OCI-LY3 (cell line): ENCODE measurements at regions not wholly inside any gene's neighbourhood (a gene's known extent, or its start where the extent isn't known, plus 50 kb on each side); places are given as distances from the start of the nearest gene placed in this dataset.

Experiments
- H2AFZ ChIP-seq: fragments of 200-600, 300-600 bp; shearing (Covaris generic); 2 replicates; pipeline ENCODE4 v1.6.0; 2014; ENCODE audit warnings: antibody characterized with exemption, low read depth, low read length
- H3K27ac ChIP-seq: fragments of 200-600, 300-600 bp; sonication (generic); 2 replicates; pipeline ENCODE4 v1.5.1; 2014; ENCODE audit warnings: mild to moderate bottlenecking, low read length, moderate library complexity, mixed read lengths
- H3K27me3 ChIP-seq: fragments of 200-600, 300-600 bp; sonication (generic); 2 replicates; pipeline ENCODE4 v1.6.1; 2014; ENCODE audit warnings: low read depth, low read length, mixed read lengths
- H3K36me3 ChIP-seq: fragments of 200-600, 300-600 bp; sonication (generic); replicated peaks from 2 replicates; pipeline ENCODE3; 2014; ENCODE audit warnings: low read depth, low read length, mixed read lengths
- H3K4me1 ChIP-seq: fragments of 300-600, 200-600 bp; sonication (generic); 2 replicates; pipeline ENCODE4 v1.6.1; 2014; ENCODE audit warnings: low read length, mixed read lengths
- H3K4me2 ChIP-seq: fragments of 200-600, 300-600 bp; sonication (generic); 2 replicates; pipeline ENCODE4 v1.6.1; 2014; ENCODE audit warnings: low read length, mixed read lengths
- H3K4me3 ChIP-seq: fragments of 300-600, 200-600 bp; sonication (generic); 2 replicates; pipeline ENCODE4 v1.5.1; 2014; ENCODE audit warnings: antibody characterized with exemption, mild to moderate bottlenecking, low read length, moderate library complexity
- H3K79me2 ChIP-seq: fragments of 300-600, 200-600 bp; shearing (Covaris generic); 2 replicates; pipeline ENCODE4 v1.6.1; 2014; ENCODE audit warnings: mild to moderate bottlenecking, low read length, mixed read lengths
- H3K9ac ChIP-seq: fragments of 300-600, 200-600 bp; shearing (Covaris generic); 2 replicates; pipeline ENCODE4 v1.6.0; 2014; ENCODE audit warnings: mild to moderate bottlenecking, low read length, moderate library complexity
- H3K9me3 ChIP-seq: fragments of 200-600, 300-600 bp; shearing (Covaris generic); 2 replicates; pipeline ENCODE4 v1.6.1; 2014; ENCODE audit warnings: low read length, mixed read lengths; ENCODE audit not compliant: insufficient read depth
- H4K20me1 ChIP-seq: fragments of 200-600, 300-600 bp; sonication (generic); 2 replicates; pipeline ENCODE4 v1.6.1; 2016; ENCODE audit warnings: low read length, mixed read lengths; ENCODE audit not compliant: insufficient read depth
- EZH2phosphoT487 ChIP-seq: fragments of 200-600 bp; shearing (Covaris generic); IDR thresholded peaks from 2 replicates; pipeline ENCODE4 v1.6.1; 2018; ENCODE audit warnings: antibody characterized with exemption, mixed run types, low read depth
- TF ChIP-seq, protein P1 (sequence below): fragments of 200-600, 300-600 bp; sonication (generic); IDR thresholded peaks from 2 replicates; pipeline ENCODE4 v1.5.1; 2014; ENCODE audit warnings: antibody characterized with exemption, low read length, low read depth

DNA sequence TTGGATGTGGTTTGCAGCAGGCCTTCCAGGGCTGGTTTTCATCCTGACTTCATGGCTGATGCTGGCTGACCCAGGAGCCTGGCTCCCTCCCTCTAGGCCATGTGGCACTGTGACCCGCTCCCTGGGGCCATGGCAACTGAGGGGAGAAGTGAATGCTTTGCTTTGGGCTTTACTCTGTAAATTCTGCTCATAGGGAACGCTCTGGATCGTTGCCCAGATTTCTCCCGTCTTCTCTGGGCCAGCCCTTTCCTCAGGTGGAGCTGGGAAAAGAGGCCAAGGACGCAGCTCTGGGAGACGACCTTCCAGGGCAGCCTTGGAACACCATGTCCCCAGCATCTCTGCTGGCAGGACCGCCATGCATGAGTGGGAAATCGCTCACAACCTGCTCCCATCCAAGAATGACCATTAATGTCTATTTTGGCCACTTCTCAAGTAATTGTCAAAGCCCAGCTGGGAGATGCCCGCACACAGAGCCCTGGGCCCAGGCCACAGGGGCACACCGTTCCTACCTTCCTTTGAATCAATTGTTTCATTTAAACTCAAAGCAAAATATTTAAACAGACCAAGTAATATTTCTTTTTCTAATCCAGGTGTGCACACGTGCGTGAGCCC, 321.8 kb downstream of the TEX29 start:
- no peaks in the 10 kb centered on the region for H3K27me3 ChIP-seq
- no peak overlapping the region for H3K9ac ChIP-seq
- H3K4me3 ChIP-seq = no peak overlapping the region
- no peaks in the 10 kb centered on the region for H3K36me3 ChIP-seq
- no peak overlapping the region for H3K4me2 ChIP-seq
- no peaks in the 10 kb centered on the region for H3K79me2 ChIP-seq
- no peaks in the 10 kb centered on the region for H3K4me1 ChIP-seq
- no peaks in the 10 kb centered on the region for H4K20me1 ChIP-seq
- no peak overlapping the region for H2AFZ ChIP-seq
- H3K9me3 ChIP-seq = no peaks in the 10 kb centered on the region
- H3K27ac ChIP-seq = no peak overlapping the region
- TF ChIP-seq EZH2phosphoT487 = no peak
- TF ChIP-seq, protein P1, sequence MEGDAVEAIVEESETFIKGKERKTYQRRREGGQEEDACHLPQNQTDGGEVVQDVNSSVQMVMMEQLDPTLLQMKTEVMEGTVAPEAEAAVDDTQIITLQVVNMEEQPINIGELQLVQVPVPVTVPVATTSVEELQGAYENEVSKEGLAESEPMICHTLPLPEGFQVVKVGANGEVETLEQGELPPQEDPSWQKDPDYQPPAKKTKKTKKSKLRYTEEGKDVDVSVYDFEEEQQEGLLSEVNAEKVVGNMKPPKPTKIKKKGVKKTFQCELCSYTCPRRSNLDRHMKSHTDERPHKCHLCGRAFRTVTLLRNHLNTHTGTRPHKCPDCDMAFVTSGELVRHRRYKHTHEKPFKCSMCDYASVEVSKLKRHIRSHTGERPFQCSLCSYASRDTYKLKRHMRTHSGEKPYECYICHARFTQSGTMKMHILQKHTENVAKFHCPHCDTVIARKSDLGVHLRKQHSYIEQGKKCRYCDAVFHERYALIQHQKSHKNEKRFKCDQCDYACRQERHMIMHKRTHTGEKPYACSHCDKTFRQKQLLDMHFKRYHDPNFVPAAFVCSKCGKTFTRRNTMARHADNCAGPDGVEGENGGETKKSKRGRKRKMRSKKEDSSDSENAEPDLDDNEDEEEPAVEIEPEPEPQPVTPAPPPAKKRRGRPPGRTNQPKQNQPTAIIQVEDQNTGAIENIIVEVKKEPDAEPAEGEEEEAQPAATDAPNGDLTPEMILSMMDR = no peak

DNA sequence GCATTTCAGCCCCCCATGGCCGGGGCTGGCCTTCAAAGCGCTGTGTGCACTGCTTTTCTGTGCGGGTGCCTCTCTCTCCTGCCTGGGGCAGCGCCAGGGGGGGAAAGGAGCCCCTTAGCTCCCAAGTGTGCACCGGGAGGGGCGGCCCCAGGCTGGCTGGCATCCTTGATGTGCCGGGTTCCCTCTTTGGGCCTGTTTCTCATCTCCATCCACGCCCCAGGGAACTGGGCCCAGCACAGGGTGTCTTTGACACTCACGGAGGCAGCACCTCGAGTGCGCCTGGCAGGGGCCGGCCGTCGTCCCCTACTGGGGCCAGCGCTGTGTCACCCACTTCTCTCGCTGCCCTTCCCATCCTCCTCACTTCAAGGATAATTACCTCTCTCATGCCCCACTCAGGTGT, 324.3 kb downstream of the TEX29 start:
- Histone ChIP-seq H3K9me3 (no peaks in the 10 kb centered on the region), H4K20me1 (no peaks in the 10 kb centered on the region), H3K4me1 (no peaks in the 10 kb centered on the region), H3K4me3 (no peak overlapping the region), H2AFZ (no peak overlapping the region), H3K79me2 (no peaks in the 10 kb centered on the region), H3K27ac (no peak overlapping the region), H3K9ac (no peak overlapping the region), H3K36me3 (no peaks in the 10 kb centered on the region), H3K4me2 (no peak overlapping the region), H3K27me3 (no peaks in the 10 kb centered on the region)
- TF ChIP-seq EZH2phosphoT487 = no peak
- TF ChIP-seq, protein P1 = no peak

GRCh38 chr13:111645198-111645597, 324.8 kb downstream of the TEX29 start:
- Histone ChIP-seq H3K9ac (no peak overlapping the region), H3K27ac (no peak overlapping the region), H3K4me3 (no peak overlapping the region), H2AFZ (no peak overlapping the region), H3K4me1 (no peaks in the 10 kb centered on the region), H3K4me2 (no peak overlapping the region), H3K79me2 (no peaks in the 10 kb centered on the region), H4K20me1 (no peaks in the 10 kb centered on the region), H3K27me3 (no peaks in the 10 kb centered on the region), H3K9me3 (no peaks in the 10 kb centered on the region), H3K36me3 (no peaks in the 10 kb centered on the region)
- TF ChIP-seq, protein P1 = no peak
- no peak for TF ChIP-seq EZH2phosphoT487

DNA sequence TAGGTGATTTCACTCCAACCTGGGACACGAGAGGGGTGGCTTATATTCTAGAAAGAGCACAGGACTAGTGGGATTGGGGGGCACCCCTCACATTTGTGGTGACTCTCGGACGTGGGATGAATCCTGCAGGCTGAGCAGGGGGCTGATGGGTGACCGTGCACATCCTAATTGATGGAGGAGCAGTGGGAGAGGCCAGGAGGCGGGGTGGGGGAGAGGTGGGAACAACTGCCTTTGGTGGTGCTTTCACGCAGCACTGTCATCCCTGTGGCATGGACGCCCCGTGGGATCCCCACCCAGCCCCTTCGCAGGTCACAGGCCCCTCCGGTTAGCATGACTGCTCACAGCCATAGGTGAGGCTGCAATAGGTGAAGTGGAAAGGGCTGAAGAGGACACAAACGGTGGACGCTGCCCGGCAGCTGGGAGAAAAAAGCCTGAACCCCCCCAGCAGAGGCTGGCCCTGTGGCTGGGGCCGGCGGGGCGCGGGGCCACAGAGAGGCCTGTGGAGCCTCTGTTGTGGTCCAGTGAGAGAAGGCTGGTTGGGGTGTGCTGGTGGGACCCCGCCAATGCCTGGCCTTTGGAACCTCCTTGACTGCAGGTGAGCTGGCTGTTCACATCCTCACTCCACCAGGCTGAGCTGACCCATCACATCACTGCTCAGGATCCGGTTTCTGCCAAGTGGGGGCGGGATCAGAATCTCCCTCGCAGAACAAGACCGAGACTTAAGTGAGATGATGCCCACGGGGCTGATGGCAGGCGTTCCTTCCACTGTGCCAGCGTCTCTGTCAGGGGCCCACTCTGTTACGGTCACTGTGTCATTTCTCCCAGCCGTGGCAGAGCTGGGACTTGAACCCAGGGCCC, 325.4 kb downstream of the TEX29 start:
- Histone ChIP-seq H3K27ac (no peak overlapping the region), H4K20me1 (no peaks in the 10 kb centered on the region), H3K4me2 (no peak overlapping the region), H3K4me3 (no peak overlapping the region), H3K9me3 (no peaks in the 10 kb centered on the region), H3K4me1 (no peaks in the 10 kb centered on the region), H3K79me2 (no peaks in the 10 kb centered on the region), H3K9ac (no peak overlapping the region), H3K36me3 (no peaks in the 10 kb centered on the region), H3K27me3 (no peaks in the 10 kb centered on the region), H2AFZ (no peak overlapping the region)
- TF ChIP-seq, protein P1 = no peak
- TF ChIP-seq EZH2phosphoT487 = no peak
